Retinal pigment epithelial cell (primary cell): ENCODE measurements at regions not wholly inside any gene's neighbourhood (a gene's known extent, or its start where the extent isn't known, plus 50 kb on each side); places are given as distances from the start of the nearest gene placed in this dataset.
"Not testable (repeated sequence)": the region's sequence is repeated elsewhere in the genome, so short reads cannot be mapped to it uniquely, and the experiment has no call there.

Experiments used
- DNase-seq: peaks from one replicate; pipeline ENCODE4 v3.0.0-alpha.2; 2010; ENCODE audit warnings: low read depth
- H3K4me3 ChIP-seq: 2 replicates; pipeline ENCODE4 v1.5.1; 2011; ENCODE audit warnings: mild to moderate bottlenecking, low read length, control low read depth, moderate library complexity
- TF ChIP-seq, protein P1 (sequence below): conservative IDR thresholded peaks from 2 replicates; pipeline ENCODE4 v1.5.1; 2011; ENCODE audit warnings: low read depth, low read length, control low read depth, inconsistent platforms

DNA sequence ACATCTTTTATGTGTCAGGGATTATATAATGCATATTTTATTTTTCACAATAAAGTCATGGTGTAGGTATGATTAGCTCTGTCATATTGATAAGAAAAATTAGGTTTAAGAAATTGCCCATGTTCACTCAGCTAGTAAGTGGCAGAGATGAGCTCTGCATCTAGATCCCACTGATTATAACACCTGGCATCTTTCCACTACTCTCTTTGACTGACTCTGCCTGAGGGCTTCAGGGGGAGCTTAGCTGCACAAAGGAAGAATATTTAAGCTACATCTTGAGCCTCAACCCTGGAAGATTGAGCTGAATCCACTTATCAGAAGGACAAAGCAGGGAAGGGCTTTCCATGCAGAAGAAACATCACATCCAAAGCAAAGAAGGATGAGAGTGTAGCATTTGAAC is 190.4 kb downstream of the MIS18A start:
- TF ChIP-seq, protein P1, sequence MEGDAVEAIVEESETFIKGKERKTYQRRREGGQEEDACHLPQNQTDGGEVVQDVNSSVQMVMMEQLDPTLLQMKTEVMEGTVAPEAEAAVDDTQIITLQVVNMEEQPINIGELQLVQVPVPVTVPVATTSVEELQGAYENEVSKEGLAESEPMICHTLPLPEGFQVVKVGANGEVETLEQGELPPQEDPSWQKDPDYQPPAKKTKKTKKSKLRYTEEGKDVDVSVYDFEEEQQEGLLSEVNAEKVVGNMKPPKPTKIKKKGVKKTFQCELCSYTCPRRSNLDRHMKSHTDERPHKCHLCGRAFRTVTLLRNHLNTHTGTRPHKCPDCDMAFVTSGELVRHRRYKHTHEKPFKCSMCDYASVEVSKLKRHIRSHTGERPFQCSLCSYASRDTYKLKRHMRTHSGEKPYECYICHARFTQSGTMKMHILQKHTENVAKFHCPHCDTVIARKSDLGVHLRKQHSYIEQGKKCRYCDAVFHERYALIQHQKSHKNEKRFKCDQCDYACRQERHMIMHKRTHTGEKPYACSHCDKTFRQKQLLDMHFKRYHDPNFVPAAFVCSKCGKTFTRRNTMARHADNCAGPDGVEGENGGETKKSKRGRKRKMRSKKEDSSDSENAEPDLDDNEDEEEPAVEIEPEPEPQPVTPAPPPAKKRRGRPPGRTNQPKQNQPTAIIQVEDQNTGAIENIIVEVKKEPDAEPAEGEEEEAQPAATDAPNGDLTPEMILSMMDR: no peak
- DNase-seq: no peak
- H3K4me3 ChIP-seq: no peak overlapping the region

DNA sequence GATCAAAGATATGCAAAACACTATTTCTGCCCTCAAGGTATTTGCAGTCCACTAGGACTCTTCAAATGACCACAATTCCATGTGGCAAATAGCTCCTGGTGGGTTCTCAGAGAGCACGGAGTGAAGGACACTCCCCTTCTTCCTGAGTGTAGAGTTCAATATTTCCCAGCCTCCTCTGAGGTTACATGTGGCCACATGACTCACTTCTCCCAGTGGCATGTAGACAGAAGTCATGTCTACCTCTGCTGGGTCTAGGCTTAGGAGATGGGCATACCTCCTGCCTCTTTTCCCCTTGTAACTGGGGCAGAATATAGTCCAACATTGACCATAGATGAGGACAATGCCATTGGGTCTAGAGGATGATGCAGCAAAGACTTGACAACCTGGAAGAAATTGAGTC is 191.4 kb downstream of the MIS18A start:
- no peak for DNase-seq
- TF ChIP-seq, protein P1: no peak
- H3K4me3 ChIP-seq: no peak overlapping the region

DNA sequence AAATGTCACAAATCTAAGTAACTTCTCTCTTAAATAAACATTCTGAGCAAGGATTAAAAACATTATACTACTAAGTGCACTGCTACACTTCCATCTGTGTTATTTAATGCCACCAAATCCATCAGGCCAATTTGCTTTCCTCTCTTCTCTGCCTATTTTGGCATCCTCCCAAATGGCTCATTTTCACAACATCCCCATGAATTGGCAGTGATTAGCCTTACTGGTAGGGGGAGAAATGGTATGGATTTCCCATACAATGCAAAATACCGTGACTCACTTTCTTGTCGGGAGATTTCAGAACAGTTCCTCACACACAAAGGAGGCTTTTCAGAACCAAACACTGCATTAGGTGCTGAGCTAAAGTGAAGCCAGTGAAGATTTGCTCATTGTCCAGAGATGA is 195.7 kb downstream of the MIS18A start:
- peak; percentile 65 for DNase-seq
- TF ChIP-seq, protein P1: no peak
- no peak overlapping the region for H3K4me3 ChIP-seq

DNA sequence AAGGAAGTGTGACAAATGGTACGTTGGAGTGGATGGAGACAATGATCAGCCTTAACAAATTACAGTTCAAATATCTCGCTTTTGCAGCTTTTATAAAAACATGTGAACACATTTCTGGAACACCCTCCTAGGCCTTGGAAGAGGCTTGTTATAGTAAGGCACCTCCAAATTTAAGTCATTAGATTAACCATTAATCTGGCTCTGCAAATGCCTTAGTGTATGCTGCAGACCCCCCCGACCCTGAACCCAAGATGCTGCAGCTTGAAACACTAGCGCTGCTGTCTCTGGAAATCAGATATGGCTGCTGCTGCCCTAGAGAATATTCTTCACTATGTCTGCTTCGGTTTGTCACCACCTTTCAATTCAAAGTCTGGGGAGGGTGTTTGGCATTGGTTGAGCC is 196.4 kb downstream of the MIS18A start:
- no peak overlapping the region for H3K4me3 ChIP-seq
- TF ChIP-seq, protein P1: no peak
- DNase-seq: no peak

DNA sequence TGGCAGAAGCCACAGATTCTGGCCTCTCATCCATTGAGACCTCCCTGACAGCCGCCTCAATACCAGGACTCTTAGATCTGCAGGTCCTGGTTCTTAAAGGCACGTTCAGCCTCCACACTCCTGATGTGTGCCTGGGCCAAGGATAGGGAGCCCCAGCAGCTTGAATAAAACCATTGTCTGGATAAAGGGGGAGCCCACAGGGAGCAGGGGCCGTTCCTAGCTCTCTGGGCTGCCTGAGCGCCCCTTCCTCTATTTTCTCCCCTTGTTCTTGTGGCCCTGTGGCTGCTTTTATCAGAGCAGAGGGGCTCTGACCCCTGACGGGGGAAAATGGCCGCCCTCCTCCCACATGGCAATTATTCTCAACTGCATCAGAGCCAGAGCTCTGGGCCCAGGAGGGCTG is 200.8 kb downstream of the HUNK start:
- TF ChIP-seq, protein P1: no peak
- no peak for DNase-seq
- no peak overlapping the region for H3K4me3 ChIP-seq

DNA sequence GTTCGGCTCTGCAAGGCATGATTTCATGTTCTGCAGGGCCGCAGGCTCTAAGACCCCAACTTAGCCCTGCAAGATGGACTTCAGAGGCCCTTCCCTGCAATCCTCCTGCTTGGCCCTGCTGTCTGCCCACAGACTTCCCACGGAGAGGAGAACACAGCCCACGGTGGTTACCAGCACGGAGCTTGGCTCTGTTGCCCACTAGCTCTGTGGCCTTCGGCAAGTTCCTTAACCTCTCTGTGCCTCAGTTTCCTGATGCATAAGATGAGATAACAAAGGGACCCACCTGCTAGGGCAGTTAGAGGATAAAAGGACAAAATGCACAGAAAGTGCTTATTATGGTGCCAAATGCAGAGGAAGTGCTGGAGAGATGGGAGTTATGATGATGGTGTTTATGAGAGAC is 200.4 kb downstream of the HUNK start:
- H3K4me3 ChIP-seq: no peak overlapping the region
- TF ChIP-seq, protein P1: no peak
- no peak for DNase-seq

DNA sequence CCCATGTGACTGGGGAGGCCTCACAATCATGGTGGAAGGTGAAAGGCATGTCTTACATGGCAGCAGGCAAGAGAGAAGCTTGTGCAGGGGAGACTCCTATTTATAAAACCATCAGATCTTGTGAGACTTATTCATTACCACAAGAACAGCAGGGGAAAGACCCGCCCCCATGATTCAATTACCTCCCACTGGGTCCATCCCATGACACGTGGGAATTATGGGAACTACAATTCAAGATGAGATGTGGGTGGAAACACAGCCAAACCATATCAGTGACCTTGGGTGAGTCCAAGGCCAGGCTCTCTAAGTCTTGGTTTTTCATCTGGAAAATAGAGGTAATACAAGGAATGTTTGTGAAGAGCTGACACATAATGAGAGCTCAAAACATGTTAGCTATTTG is 198.8 kb downstream of the HUNK start:
- not testable (repeated sequence) for H3K4me3 ChIP-seq, DNase-seq
